DOHH2 (cell line): ENCODE measurements at regions not wholly inside any gene's neighbourhood (a gene's known extent, or its start where the extent isn't known, plus 50 kb on each side); places are given as distances from the start of the nearest gene placed in this dataset.

Experiments used
- CTCF ChIP-seq: fragments of 200-600 bp; sonication (generic); IDR thresholded peaks from one replicate; pipeline ENCODE4 v1.5.1; 2014; ENCODE audit warnings: antibody characterized with exemption, mild to moderate bottlenecking, low read depth, low read length; ENCODE audit not compliant: poor library complexity, severe bottlenecking
- EZH2phosphoT487 ChIP-seq: fragments of 200-600 bp; sonication (generic); IDR thresholded peaks from 2 replicates; pipeline ENCODE4 v1.6.1; 2017; ENCODE audit warnings: borderline replicate concordance, mild to moderate bottlenecking, antibody characterized with exemption, low read length, moderate library complexity, mixed read lengths

GRCh38 chr13:83547043-83547442 is 335.2 kb downstream of the SLITRK1 start:
- no peak for TF ChIP-seq CTCF
- TF ChIP-seq EZH2phosphoT487: no peak
